ENCODE measurements at regions not wholly inside any gene's neighbourhood (a gene's known extent, or its start where the extent isn't known, plus 50 kb on each side); places are given as distances from the start of the nearest gene placed in this dataset.

DNA sequence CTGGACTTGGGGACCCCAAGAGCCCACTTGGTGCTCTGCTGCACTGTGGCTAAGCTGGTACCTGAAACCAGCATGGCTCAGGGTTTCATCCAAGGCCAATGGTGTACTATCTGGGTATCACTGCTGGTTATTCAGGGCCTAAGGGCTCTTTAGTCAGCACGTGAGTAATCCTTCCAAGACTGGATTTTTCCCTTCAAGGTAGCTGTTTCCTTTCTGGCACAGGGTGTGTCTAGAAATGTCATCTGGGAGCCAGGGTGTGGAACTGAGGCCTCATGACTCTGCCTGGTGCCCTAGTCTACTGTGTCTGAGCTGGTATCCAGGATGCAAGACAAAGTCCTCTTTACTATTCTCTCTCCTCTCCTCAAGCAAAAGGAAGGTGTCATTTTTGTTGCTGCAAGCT lies 99.0 kb upstream of the QRFPR start:
- TF ChIP-seq ZNF76 (CRISPR knock-in tag; IDR thresholded peaks at IDR 0.05; ENCODE audit: borderline replicate concordance) (no peak), TRIM24 (IDR thresholded peaks at IDR 0.05) (no peak), JUNB (CRISPR knock-in tag; conservative IDR thresholded peaks at IDR 0.05) (no peak), FOS (IDR thresholded peaks at IDR 0.05; ENCODE audit: extremely low read depth, insufficient read length) (no peak), SETDB1 (IDR thresholded peaks at IDR 0.05; ENCODE audit: low read length) (no peak), NCOR1 (IDR thresholded peaks at IDR 0.05) (no peak), KAT8 (IDR thresholded peaks at IDR 0.05; ENCODE audit: low read depth) (no peak), CBX2 (IDR thresholded peaks at IDR 0.05; ENCODE audit: insufficient read depth, low read length, poor library complexity, severe bottlenecking) (no peak), SPI1 (IDR thresholded peaks at IDR 0.05; ENCODE audit: borderline replicate concordance, low read depth, low read length) (no peak), SMARCC2 (IDR thresholded peaks at IDR 0.05; ENCODE audit: low read depth) (no peak)
- TF ChIP-seq, protein P1, sequence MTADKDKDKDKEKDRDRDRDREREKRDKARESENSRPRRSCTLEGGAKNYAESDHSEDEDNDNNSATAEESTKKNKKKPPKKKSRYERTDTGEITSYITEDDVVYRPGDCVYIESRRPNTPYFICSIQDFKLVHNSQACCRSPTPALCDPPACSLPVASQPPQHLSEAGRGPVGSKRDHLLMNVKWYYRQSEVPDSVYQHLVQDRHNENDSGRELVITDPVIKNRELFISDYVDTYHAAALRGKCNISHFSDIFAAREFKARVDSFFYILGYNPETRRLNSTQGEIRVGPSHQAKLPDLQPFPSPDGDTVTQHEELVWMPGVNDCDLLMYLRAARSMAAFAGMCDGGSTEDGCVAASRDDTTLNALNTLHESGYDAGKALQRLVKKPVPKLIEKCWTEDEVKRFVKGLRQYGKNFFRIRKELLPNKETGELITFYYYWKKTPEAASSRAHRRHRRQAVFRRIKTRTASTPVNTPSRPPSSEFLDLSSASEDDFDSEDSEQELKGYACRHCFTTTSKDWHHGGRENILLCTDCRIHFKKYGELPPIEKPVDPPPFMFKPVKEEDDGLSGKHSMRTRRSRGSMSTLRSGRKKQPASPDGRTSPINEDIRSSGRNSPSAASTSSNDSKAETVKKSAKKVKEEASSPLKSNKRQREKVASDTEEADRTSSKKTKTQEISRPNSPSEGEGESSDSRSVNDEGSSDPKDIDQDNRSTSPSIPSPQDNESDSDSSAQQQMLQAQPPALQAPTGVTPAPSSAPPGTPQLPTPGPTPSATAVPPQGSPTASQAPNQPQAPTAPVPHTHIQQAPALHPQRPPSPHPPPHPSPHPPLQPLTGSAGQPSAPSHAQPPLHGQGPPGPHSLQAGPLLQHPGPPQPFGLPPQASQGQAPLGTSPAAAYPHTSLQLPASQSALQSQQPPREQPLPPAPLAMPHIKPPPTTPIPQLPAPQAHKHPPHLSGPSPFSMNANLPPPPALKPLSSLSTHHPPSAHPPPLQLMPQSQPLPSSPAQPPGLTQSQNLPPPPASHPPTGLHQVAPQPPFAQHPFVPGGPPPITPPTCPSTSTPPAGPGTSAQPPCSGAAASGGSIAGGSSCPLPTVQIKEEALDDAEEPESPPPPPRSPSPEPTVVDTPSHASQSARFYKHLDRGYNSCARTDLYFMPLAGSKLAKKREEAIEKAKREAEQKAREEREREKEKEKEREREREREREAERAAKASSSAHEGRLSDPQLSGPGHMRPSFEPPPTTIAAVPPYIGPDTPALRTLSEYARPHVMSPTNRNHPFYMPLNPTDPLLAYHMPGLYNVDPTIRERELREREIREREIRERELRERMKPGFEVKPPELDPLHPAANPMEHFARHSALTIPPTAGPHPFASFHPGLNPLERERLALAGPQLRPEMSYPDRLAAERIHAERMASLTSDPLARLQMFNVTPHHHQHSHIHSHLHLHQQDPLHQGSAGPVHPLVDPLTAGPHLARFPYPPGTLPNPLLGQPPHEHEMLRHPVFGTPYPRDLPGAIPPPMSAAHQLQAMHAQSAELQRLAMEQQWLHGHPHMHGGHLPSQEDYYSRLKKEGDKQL (CRISPR knock-in tag; IDR thresholded peaks at IDR 0.05; ENCODE audit: borderline replicate concordance): no peak
- TF ChIP-seq, protein P2, sequence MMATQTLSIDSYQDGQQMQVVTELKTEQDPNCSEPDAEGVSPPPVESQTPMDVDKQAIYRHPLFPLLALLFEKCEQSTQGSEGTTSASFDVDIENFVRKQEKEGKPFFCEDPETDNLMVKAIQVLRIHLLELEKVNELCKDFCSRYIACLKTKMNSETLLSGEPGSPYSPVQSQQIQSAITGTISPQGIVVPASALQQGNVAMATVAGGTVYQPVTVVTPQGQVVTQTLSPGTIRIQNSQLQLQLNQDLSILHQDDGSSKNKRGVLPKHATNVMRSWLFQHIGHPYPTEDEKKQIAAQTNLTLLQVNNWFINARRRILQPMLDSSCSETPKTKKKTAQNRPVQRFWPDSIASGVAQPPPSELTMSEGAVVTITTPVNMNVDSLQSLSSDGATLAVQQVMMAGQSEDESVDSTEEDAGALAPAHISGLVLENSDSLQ (IDR thresholded peaks at IDR 0.05): no peak

Data from K562 (cell line).